ENCODE measurements at regions not wholly inside any gene's neighbourhood (a gene's known extent, or its start where the extent isn't known, plus 50 kb on each side); places are given as distances from the start of the nearest gene placed in this dataset.
"Not testable (repeated sequence)": the region's sequence is repeated elsewhere in the genome, so short reads cannot be mapped to it uniquely, and the experiment has no call there.

GRCh38 chr14:22303589-22304195, 285.3 kb downstream of the DAD1 start:
- Mint-ChIP-seq H3K9me3 (ENCODE audit: low read depth) (no peaks in the 10 kb centered on the region), H3K36me3 (ENCODE audit: low read depth) (no peaks in the 10 kb centered on the region), H3K27ac (no peak overlapping the region), H3K27me3 (no peaks in the 10 kb centered on the region), H3K4me3 (peak overlapping the region; percentile 67), H3K4me1 (no peaks in the 10 kb centered on the region)
- POLR2A ChIA-PET = no interaction called here
- CTCF ChIA-PET = no interaction called here
- intact Hi-C loops (cut with DNase I, micrococcal nuclease) = loop anchor here in 1 of 2 experiments (5.0 kb wide), 1 partner anchor 269 kb away; no protein-coding TSS in a partner anchor
- no peak for DNase-seq
- no peak for ATAC-seq

GRCh38 chr14:22300646-22301045, 288.4 kb downstream of the DAD1 start:
- Mint-ChIP-seq H3K9me3 (ENCODE audit: low read depth) (no peaks in the 10 kb centered on the region), H3K27me3 (no peaks in the 10 kb centered on the region), H3K4me3 (no peak overlapping the region), H3K36me3 (ENCODE audit: low read depth) (no peaks in the 10 kb centered on the region), H3K4me1 (no peaks in the 10 kb centered on the region), H3K27ac (no peak overlapping the region)
- no peak for DNase-seq
- CTCF ChIA-PET = no interaction called here
- intact Hi-C loops (cut with DNase I, micrococcal nuclease) = loop anchor here in 1 of 2 experiments (5.0 kb wide), 1 partner anchor 272 kb away; no protein-coding TSS in a partner anchor
- ATAC-seq = no peak
- POLR2A ChIA-PET = no interaction called here

GRCh38 chr14:22297376-22297775, 291.6 kb downstream of the DAD1 start:
- ATAC-seq = no peak
- CTCF ChIA-PET = no interaction called here
- Mint-ChIP-seq H3K4me3 (no peak overlapping the region), H3K27ac (no peak overlapping the region), H3K9me3 (ENCODE audit: low read depth) (no peaks in the 10 kb centered on the region), H3K36me3 (ENCODE audit: low read depth) (no peaks in the 10 kb centered on the region), H3K27me3 (no peaks in the 10 kb centered on the region), H3K4me1 (no peaks in the 10 kb centered on the region)
- intact Hi-C loops (cut with DNase I, micrococcal nuclease) = no loop called here
- no peak for DNase-seq
- POLR2A ChIA-PET = no interaction called here

GRCh38 chr14:22296722-22297121, 292.3 kb downstream of the DAD1 start:
- CTCF ChIA-PET = no interaction called here
- no peak overlapping the region for H3K4me3 Mint-ChIP-seq
- H3K4me1 Mint-ChIP-seq = no peaks in the 10 kb centered on the region
- POLR2A ChIA-PET = no interaction called here
- no peak for DNase-seq
- no peak for ATAC-seq
- intact Hi-C loops (cut with DNase I, micrococcal nuclease) = no loop called here
- H3K36me3 Mint-ChIP-seq (ENCODE audit: low read depth) = no peaks in the 10 kb centered on the region
- no peak overlapping the region for H3K27ac Mint-ChIP-seq
- no peaks in the 10 kb centered on the region for H3K9me3 Mint-ChIP-seq (ENCODE audit: low read depth)
- no peaks in the 10 kb centered on the region for H3K27me3 Mint-ChIP-seq

GRCh38 chr14:22296088-22296487, 292.9 kb downstream of the DAD1 start:
- H3K9me3 Mint-ChIP-seq (ENCODE audit: low read depth) = no peaks in the 10 kb centered on the region
- no peak overlapping the region for H3K4me3 Mint-ChIP-seq
- H3K27me3 Mint-ChIP-seq = no peaks in the 10 kb centered on the region
- H3K4me1 Mint-ChIP-seq = no peaks in the 10 kb centered on the region
- DNase-seq = no peak
- ChIA-PET CTCF (no interaction called here), POLR2A (interaction anchor here (0.5 kb wide), 1 partner anchor 264 kb away, joined by 3 read pairs; no protein-coding TSS in a partner anchor)
- intact Hi-C loops (cut with DNase I, micrococcal nuclease) = no loop called here
- H3K27ac Mint-ChIP-seq = no peak overlapping the region
- no peaks in the 10 kb centered on the region for H3K36me3 Mint-ChIP-seq (ENCODE audit: low read depth)
- no peak for ATAC-seq

GRCh38 chr14:22291406-22291805, 297.6 kb downstream of the DAD1 start:
- no peaks in the 10 kb centered on the region for H3K36me3 Mint-ChIP-seq (ENCODE audit: low read depth)

GRCh38 chr14:22289570-22289969, 299.5 kb downstream of the DAD1 start:
- Mint-ChIP-seq H3K4me1 (no peaks in the 10 kb centered on the region), H3K9me3 (ENCODE audit: low read depth) (no peaks in the 10 kb centered on the region), H3K36me3 (ENCODE audit: low read depth) (no peaks in the 10 kb centered on the region), H3K4me3 (no peak overlapping the region), H3K27me3 (no peaks in the 10 kb centered on the region), H3K27ac (no peak overlapping the region)
- intact Hi-C loops (cut with DNase I, micrococcal nuclease) = no loop called here
- CTCF ChIA-PET = no interaction called here
- POLR2A ChIA-PET = no interaction called here
- ATAC-seq = no peak
- no peak for DNase-seq

More at GRCh38 chr14:22291406-22291805, 297.6 kb downstream of the DAD1 start:
- Mint-ChIP-seq H3K9me3 (ENCODE audit: low read depth) (no peaks in the 10 kb centered on the region), H3K27ac (no peak overlapping the region), H3K4me1 (no peaks in the 10 kb centered on the region), H3K4me3 (no peak overlapping the region), H3K27me3 (no peaks in the 10 kb centered on the region)
- intact Hi-C loops (cut with DNase I, micrococcal nuclease) = no loop called here
- ChIA-PET POLR2A (no interaction called here), CTCF (no interaction called here)
- ATAC-seq (no peak), DNase-seq (no peak)

- H3K4me1 Mint-ChIP-seq = no peaks in the 10 kb centered on the region
- CTCF ChIA-PET = no interaction called here
- H3K27ac Mint-ChIP-seq = no peak overlapping the region
- no peaks in the 10 kb centered on the region for H3K36me3 Mint-ChIP-seq (ENCODE audit: low read depth)
- ATAC-seq = no peak
- intact Hi-C loops (cut with DNase I, micrococcal nuclease) = no loop called here
- H3K27me3 Mint-ChIP-seq = no peaks in the 10 kb centered on the region
- no peak overlapping the region for H3K4me3 Mint-ChIP-seq
- no peaks in the 10 kb centered on the region for H3K9me3 Mint-ChIP-seq (ENCODE audit: low read depth)
- DNase-seq = no peak
- POLR2A ChIA-PET = no interaction called here
Observed at GRCh38 chr14:22285991-22286390, 303.0 kb downstream of the DAD1 start.

- ChIA-PET CTCF (no interaction called here), POLR2A (interaction anchor here (0.6 kb wide), 1 partner anchor 11 kb away, joined by 3 read pairs; no protein-coding TSS in a partner anchor)
- no peaks in the 10 kb centered on the region for H3K27me3 Mint-ChIP-seq
- no peak for DNase-seq
- H3K27ac Mint-ChIP-seq = no peak overlapping the region
- H3K4me3 Mint-ChIP-seq = no peak overlapping the region
- H3K9me3 Mint-ChIP-seq (ENCODE audit: low read depth) = no peaks in the 10 kb centered on the region
- ATAC-seq = no peak
- H3K4me1 Mint-ChIP-seq = peaks cover 2% of the 10 kb centered on the region
- no peaks in the 10 kb centered on the region for H3K36me3 Mint-ChIP-seq (ENCODE audit: low read depth)
- intact Hi-C loops (cut with DNase I, micrococcal nuclease) = no loop called here
Observed at GRCh38 chr14:22282949-22283348, 306.1 kb downstream of the DAD1 start.

GRCh38 chr14:22282417-22282816, 306.6 kb downstream of the DAD1 start:
- intact Hi-C loops (cut with DNase I, micrococcal nuclease) = no loop called here
- Mint-ChIP-seq H3K27me3 (no peaks in the 10 kb centered on the region), H3K36me3 (ENCODE audit: low read depth) (no peaks in the 10 kb centered on the region), H3K9me3 (ENCODE audit: low read depth) (no peaks in the 10 kb centered on the region), H3K4me1 (peaks cover 2% of the 10 kb centered on the region), H3K4me3 (no peak overlapping the region), H3K27ac (no peak overlapping the region)
- CTCF ChIA-PET = interaction anchor here (0.7 kb wide), 1 partner anchor 27 kb away, joined by 3 read pairs; no protein-coding TSS in a partner anchor
- POLR2A ChIA-PET = no interaction called here
- DNase-seq (no peak), ATAC-seq (no peak)

- H3K36me3 Mint-ChIP-seq (ENCODE audit: low read depth); H3K27ac Mint-ChIP-seq; DNase-seq; intact Hi-C loops (cut with DNase I, micrococcal nuclease); H3K9me3 Mint-ChIP-seq (ENCODE audit: low read depth); H3K4me1 Mint-ChIP-seq; ATAC-seq; H3K27me3 Mint-ChIP-seq; POLR2A ChIA-PET: not testable (repeated sequence)
- H3K4me3 Mint-ChIP-seq = peak overlapping the region; percentile 68
- CTCF ChIA-PET = interaction anchor here (0.7 kb wide), 1 partner anchor 28 kb away, joined by 3 read pairs; no protein-coding TSS in a partner anchor
Observed at GRCh38 chr14:22281447-22281874, 307.6 kb downstream of the DAD1 start.

GRCh38 chr14:22280497-22281316, 308.3 kb downstream of the DAD1 start:
- no peaks in the 10 kb centered on the region for H3K27me3 Mint-ChIP-seq
- H3K4me1 Mint-ChIP-seq = peaks cover 2% of the 10 kb centered on the region
- ChIA-PET POLR2A (no interaction called here), CTCF (no interaction called here)
- peak overlapping the region; percentile 72 for H3K27ac Mint-ChIP-seq
- no peaks in the 10 kb centered on the region for H3K9me3 Mint-ChIP-seq (ENCODE audit: low read depth)
- intact Hi-C loops (cut with DNase I, micrococcal nuclease) = no loop called here
- no peaks in the 10 kb centered on the region for H3K36me3 Mint-ChIP-seq (ENCODE audit: low read depth)
- ATAC-seq = peak; percentile 33
- DNase-seq = no peak
- peak overlapping the region; percentile 68 for H3K4me3 Mint-ChIP-seq

Data from activated CD4-positive, alpha-beta T cell treated with anti-CD3 and anti-CD28 coated beads for 36 hours (primary cell).